CD4-positive, alpha-beta memory T cell (primary cell): ENCODE measurements at regions not wholly inside any gene's neighbourhood (a gene's known extent, or its start where the extent isn't known, plus 50 kb on each side); places are given as distances from the start of the nearest gene placed in this dataset.

Source experiments
- CTCF ChIA-PET: fragments of 350-600 bp; sonication (Branson Sonifier 250); formaldehyde crosslinking; loops from one replicate; lab custom pipeline; 2021; ENCODE audit warnings: inconsistent platforms; ENCODE audit not compliant: partially characterized antibody; lab: Charles Lee
- POLR2A ChIA-PET: fragments of 350-600 bp; sonication (Branson Sonifier 250); formaldehyde crosslinking; loops from one replicate; lab custom pipeline; 2021; ENCODE audit not compliant: partially characterized antibody; lab: Charles Lee
- DNase-seq, 5 donors: peaks; one replicate each; pipeline versions ENCODE4 v3.0.0 to v3.0.0-alpha.2; 2020 to 2022; ENCODE audit warnings: mixed read lengths in 1 of 5
- H3K27ac ChIP-seq: one replicate; pipeline ENCODE4 v1.7.0; 2013; ENCODE audit warnings: low read depth, low read length
- H3K27me3 ChIP-seq: 2 replicates; pipeline ENCODE4 v1.7.0; 2013; ENCODE audit warnings: mild to moderate bottlenecking, low read length, moderate library complexity; ENCODE audit not compliant: insufficient read depth
- H3K36me3 ChIP-seq: 2 replicates; pipeline ENCODE4 v1.7.0; 2013; ENCODE audit warnings: mild to moderate bottlenecking, low read length, moderate library complexity; ENCODE audit not compliant: insufficient read depth
- H3K4me1 ChIP-seq: 2 replicates; pipeline ENCODE4 v1.7.0; 2013; ENCODE audit warnings: mild to moderate bottlenecking, low read length, moderate library complexity; ENCODE audit not compliant: insufficient read depth
- H3K4me3 ChIP-seq, 2 donors: one replicate each; pipeline ENCODE4 v1.7.0; 2013; ENCODE audit warnings: low read length in 2 of 2, mild to moderate bottlenecking in 1 of 2
- H3K9me3 ChIP-seq, 2 donors: one replicate each; pipeline ENCODE4 v1.7.0; 2013; ENCODE audit warnings: low read length in 2 of 2, control low read depth in 1 of 2; ENCODE audit not compliant: control insufficient read depth in 1 of 2
- H3K27ac Mint-ChIP-seq, 7 donors: one replicate each; pipeline ENCODE4 v1.8.0; 2020 to 2021; ENCODE audit warnings: mixed read lengths in 7 of 7, mild to moderate bottlenecking in 6 of 7, inconsistent platforms in 3 of 7, moderate library complexity in 3 of 7
- H3K27me3 Mint-ChIP-seq, 2 donors: one replicate each; pipeline ENCODE4 v1.8.0; 2020 to 2021; ENCODE audit warnings: mixed read lengths in 2 of 2
- H3K36me3 Mint-ChIP-seq, 2 donors: one replicate each; pipeline ENCODE4 v1.8.0; 2020 to 2021; ENCODE audit warnings: mixed read lengths in 2 of 2, inconsistent platforms in 1 of 2, mild to moderate bottlenecking in 1 of 2
- H3K4me1 Mint-ChIP-seq, 4 donors: one replicate each; pipeline ENCODE4 v1.8.0; 2020 to 2021; ENCODE audit warnings: mixed read lengths in 4 of 4, mild to moderate bottlenecking in 1 of 4
- H3K4me3 Mint-ChIP-seq, 8 donors: one replicate each; pipeline ENCODE4 v1.8.0; 2020 to 2021; ENCODE audit warnings: mixed read lengths in 8 of 8, mild to moderate bottlenecking in 7 of 8, moderate library complexity in 6 of 8, inconsistent platforms in 3 of 8
- H3K9me3 Mint-ChIP-seq, 8 donors: one replicate each; pipeline ENCODE4 v1.8.0; 2020 to 2021; ENCODE audit warnings: mixed read lengths in 8 of 8, mild to moderate bottlenecking in 5 of 8, inconsistent platforms in 3 of 8, moderate library complexity in 1 of 8
- intact Hi-C: fragments of 100-400 bp; cut with micrococcal nuclease; formaldehyde crosslinking; loops from one replicate; pipeline ENCODE4 v1.15.1; 2023

DNA sequence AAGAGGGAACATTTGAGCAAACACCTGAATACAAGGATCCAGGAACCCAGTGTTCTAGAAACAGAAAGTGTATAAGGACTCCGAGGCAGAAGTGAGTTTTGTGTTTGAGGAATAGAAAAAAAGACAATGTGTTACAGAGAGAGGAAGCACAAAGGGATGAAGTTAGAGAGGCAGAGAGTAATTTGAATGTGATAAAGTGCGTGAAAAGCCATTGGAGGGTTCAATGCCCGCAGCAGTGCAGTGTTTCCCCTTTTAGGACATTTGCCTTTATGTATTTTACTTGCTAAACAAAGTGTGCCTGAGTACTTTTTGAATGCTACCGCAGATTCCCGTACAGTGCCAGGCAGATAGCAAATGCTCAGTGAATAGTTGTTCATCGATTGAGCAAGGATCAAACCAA is 508.5 kb downstream of the RAB38 start:
- POLR2A ChIA-PET, result no interaction called here
- Histone ChIP-seq H3K27ac (no peak overlapping the region), H3K4me1 (no peaks in the 10 kb centered on the region), H3K4me3 (no peak overlapping the region), H3K36me3 (no peaks in the 10 kb centered on the region), H3K9me3 (no peaks in the 10 kb centered on the region), H3K27me3 (no peaks in the 10 kb centered on the region)
- Mint-ChIP-seq H3K27me3 (no peaks in the 10 kb centered on the region), H3K4me1 (no peaks in the 10 kb centered on the region), H3K9me3 (peaks cover 0 to 2% (median 0%) of the 10 kb centered on the region in 8 donors), H3K27ac (no peak overlapping the region), H3K4me3 (no peak overlapping the region), H3K36me3 (no peaks in the 10 kb centered on the region)
- no peak for DNase-seq
- CTCF ChIA-PET, result no interaction called here
- intact Hi-C loops, result no loop called here

DNA sequence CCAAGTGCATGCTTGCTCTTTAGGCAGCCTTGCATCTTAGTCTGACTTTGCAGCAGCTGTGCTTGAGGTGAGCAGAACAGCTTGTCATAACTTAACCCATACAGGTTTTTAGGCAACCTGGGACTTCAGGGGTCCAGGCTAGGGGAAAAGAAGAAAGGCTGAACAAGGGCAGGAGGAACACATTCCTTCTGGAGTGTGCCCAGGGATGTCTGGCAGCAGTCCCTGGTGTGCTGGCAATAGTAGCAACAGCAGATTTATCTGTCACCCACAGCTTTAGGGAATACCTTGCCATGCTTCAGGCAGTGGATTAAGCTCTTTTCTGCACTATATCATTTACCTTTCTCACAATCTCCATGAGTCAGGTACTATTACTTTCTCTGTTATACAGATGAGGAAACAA is 513.0 kb downstream of the RAB38 start:
- H3K4me1 Mint-ChIP-seq, result no peaks in the 10 kb centered on the region
- no peak for DNase-seq
- ChIA-PET CTCF (no interaction called here), POLR2A (no interaction called here)
- peaks cover 0 to 2% (median 0%) of the 10 kb centered on the region in 8 donors for H3K9me3 Mint-ChIP-seq
- H3K9me3 ChIP-seq, result no peaks in the 10 kb centered on the region
- H3K27ac Mint-ChIP-seq, result no peak overlapping the region
- no peaks in the 10 kb centered on the region for H3K36me3 ChIP-seq
- no peak overlapping the region for H3K27ac ChIP-seq
- H3K27me3 ChIP-seq, result no peaks in the 10 kb centered on the region
- intact Hi-C loops, result no loop called here
- H3K27me3 Mint-ChIP-seq, result no peaks in the 10 kb centered on the region
- no peaks in the 10 kb centered on the region for H3K4me1 ChIP-seq
- no peaks in the 10 kb centered on the region for H3K36me3 Mint-ChIP-seq
- no peak overlapping the region for H3K4me3 Mint-ChIP-seq
- no peak overlapping the region for H3K4me3 ChIP-seq

DNA sequence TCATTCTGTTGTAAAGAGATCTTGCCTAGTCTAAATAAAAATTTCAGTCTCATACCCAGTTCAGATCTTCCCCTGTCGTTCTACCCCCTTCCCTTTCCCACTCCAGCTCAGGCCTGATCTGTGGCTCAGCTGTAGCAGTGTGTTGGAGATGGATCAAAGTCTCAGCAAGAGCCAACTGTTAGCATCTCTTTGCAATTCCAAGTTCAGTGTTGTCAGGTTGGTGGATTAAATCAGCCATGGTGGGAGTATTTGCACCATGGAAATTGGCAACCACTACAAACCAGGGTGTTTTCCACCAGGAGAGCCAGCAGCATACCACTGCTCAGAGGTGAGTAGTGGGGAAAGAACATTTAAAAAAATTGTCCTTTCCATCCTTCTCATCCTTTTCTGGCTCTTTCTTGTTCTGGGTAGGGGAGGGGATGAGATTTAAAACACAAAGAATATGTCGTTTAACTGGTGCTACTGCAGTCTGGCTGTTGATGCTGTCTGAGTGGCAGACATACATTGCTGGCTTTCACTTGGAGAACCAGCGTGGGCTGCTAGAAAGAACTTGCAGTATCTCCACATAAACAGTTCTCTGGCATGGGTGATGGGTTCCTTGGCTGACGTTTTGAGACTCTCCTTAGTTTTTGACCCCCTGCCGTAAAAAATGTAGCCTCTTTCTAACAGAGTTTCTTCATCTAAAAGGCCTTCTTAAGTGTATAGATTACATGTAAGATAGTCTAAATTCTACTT is 514.1 kb downstream of the RAB38 start:
- no peak overlapping the region for H3K27ac Mint-ChIP-seq
- intact Hi-C loops, result no loop called here
- H3K4me1 ChIP-seq, result no peaks in the 10 kb centered on the region

DNA sequence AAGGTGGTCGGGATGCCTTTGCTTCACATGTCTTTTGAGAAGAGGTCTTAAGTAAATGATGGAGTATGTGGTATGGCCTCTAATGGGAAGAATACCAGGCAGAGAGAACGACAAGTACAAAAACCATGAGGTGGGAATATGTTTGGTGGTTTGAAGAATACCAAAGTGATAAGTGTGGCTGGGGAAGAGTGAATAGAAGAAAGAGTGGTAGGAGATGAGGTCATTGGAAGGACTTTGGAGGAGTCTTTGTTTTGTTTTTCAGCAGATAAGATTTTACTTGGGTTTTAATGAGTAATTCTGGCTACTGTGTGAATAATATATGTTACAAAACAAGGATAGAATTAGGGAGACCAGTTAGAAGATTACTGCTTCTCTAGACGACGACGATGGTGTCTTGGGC is 515.4 kb downstream of the RAB38 start:
- Histone ChIP-seq H3K4me3 (no peak overlapping the region), H3K27me3 (no peaks in the 10 kb centered on the region), H3K9me3 (no peaks in the 10 kb centered on the region), H3K27ac (no peak overlapping the region), H3K4me1 (no peaks in the 10 kb centered on the region), H3K36me3 (no peaks in the 10 kb centered on the region)
- ChIA-PET POLR2A (no interaction called here), CTCF (no interaction called here)
- H3K27ac Mint-ChIP-seq, result no peak overlapping the region
- H3K4me1 Mint-ChIP-seq, result no peaks in the 10 kb centered on the region
- no peak for DNase-seq
- intact Hi-C loops, result no loop called here
- H3K27me3 Mint-ChIP-seq, result no peaks in the 10 kb centered on the region
- peaks cover 0 to 6% (median 3%) of the 10 kb centered on the region in 8 donors for H3K9me3 Mint-ChIP-seq
- no peaks in the 10 kb centered on the region for H3K36me3 Mint-ChIP-seq
- no peak overlapping the region for H3K4me3 Mint-ChIP-seq

More for the DNA sequence above, 514.1 kb downstream of the RAB38 start:
- Mint-ChIP-seq H3K9me3 (peaks cover 0 to 4% (median 0%) of the 10 kb centered on the region in 8 donors), H3K27me3 (no peaks in the 10 kb centered on the region), H3K4me3 (no peak overlapping the region), H3K36me3 (no peaks in the 10 kb centered on the region), H3K4me1 (no peaks in the 10 kb centered on the region)
- no peak overlapping the region for H3K27ac ChIP-seq
- POLR2A ChIA-PET, result no interaction called here
- no peak overlapping the region for H3K4me3 ChIP-seq
- no peak for DNase-seq
- H3K9me3 ChIP-seq, result no peaks in the 10 kb centered on the region
- no peaks in the 10 kb centered on the region for H3K36me3 ChIP-seq
- CTCF ChIA-PET, result no interaction called here
- H3K27me3 ChIP-seq, result no peaks in the 10 kb centered on the region

DNA sequence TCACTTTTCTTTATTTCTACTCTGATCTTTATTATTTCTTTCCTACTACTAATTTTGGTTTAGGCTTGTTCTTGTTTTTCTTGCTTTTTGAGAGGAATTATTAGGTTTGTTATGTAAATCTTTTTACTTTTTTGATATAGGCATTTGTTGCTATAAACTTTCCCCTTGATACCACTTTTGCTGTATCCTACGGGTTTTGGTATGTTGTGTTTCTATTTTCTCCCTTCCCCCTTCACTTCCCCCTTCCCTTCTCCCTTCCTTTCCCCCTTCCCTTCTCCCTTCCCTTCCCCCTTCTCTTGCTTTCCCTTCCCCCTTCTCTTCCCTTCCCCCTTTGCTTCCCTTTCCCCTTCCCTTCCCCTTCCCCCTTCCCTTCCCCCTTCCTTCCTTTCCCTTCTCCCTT is 529.6 kb downstream of the RAB38 start:
- Mint-ChIP-seq H3K36me3 (no peaks in the 10 kb centered on the region), H3K4me3 (no peak overlapping the region), H3K27ac (no peak overlapping the region), H3K4me1 (no peaks in the 10 kb centered on the region), H3K27me3 (no peaks in the 10 kb centered on the region), H3K9me3 (peaks cover 0 to 9% (median 3%) of the 10 kb centered on the region in 8 donors)
- POLR2A ChIA-PET, result no interaction called here
- no peaks in the 10 kb centered on the region for H3K27me3 ChIP-seq
- CTCF ChIA-PET, result no interaction called here
- no peak overlapping the region for H3K27ac ChIP-seq
- no peaks in the 10 kb centered on the region for H3K4me1 ChIP-seq
- intact Hi-C loops, result no loop called here
- no peaks in the 10 kb centered on the region for H3K9me3 ChIP-seq
- no peak overlapping the region for H3K4me3 ChIP-seq
- H3K36me3 ChIP-seq, result no peaks in the 10 kb centered on the region
- DNase-seq, result no peak

DNA sequence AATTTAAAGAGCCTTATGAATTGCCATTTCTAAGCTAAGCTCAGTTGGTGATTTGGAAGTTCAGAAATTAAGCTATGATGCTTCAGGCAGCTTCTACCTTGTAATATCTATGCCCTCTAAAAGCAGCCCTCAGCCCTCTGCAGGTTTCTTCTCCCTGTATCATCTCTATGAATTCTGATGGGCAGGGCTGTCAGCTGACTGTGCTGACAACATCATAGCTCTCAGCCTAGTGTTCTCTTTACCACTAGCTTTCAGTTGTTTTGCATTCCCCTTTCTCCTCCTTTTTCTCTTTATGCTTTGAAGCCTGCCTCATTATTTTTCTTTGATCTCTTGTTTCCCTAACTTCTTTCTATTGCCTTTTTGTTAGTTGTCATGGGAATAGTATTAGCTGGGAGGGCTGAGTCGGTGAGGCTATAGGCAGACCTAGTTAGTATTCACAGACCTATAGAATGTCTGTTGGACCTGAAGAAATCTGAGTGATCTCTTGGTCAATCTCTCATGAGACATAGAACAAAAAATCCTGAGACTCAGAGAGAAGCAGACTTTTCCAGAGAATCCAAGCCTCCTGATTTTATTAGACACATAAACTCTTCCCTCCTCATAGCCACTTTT is 535.4 kb downstream of the RAB38 start:
- no peak overlapping the region for H3K27ac Mint-ChIP-seq
- intact Hi-C loops, result no loop called here
- peaks cover 0 to 6% (median 3%) of the 10 kb centered on the region in 8 donors for H3K9me3 Mint-ChIP-seq
- H3K27me3 Mint-ChIP-seq, result no peaks in the 10 kb centered on the region
- Histone ChIP-seq H3K27me3 (no peaks in the 10 kb centered on the region), H3K36me3 (no peaks in the 10 kb centered on the region), H3K9me3 (no peaks in the 10 kb centered on the region), H3K27ac (no peak overlapping the region), H3K4me3 (no peak overlapping the region), H3K4me1 (no peaks in the 10 kb centered on the region)
- POLR2A ChIA-PET, result no interaction called here
- H3K4me3 Mint-ChIP-seq, result no peak overlapping the region
- CTCF ChIA-PET, result no interaction called here
- no peak for DNase-seq
- no peaks in the 10 kb centered on the region for H3K4me1 Mint-ChIP-seq
- H3K36me3 Mint-ChIP-seq, result no peaks in the 10 kb centered on the region

DNA sequence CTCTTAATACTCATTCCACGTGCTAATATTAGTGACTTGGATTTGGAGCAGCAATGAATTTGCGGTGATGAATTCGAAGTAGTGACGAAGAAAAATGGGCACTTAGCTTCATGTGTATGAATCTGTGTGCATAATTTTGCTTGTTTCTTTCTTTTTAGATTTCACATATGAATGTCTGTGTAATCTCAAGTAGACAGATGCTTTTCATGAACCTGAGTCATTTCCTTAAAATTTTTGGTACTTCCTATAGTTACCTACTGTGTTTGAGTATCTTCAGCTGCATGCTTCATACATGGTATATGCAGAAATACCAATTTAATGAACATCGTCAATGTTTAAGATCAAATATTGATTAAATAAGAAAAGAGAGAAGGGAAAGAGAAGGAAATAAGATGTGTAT is 540.2 kb downstream of the RAB38 start:
- intact Hi-C loops, result no loop called here
- no peaks in the 10 kb centered on the region for H3K27me3 Mint-ChIP-seq
- H3K4me3 Mint-ChIP-seq, result no peak overlapping the region
- no peak for DNase-seq
- Histone ChIP-seq H3K9me3 (no peaks in the 10 kb centered on the region), H3K36me3 (no peaks in the 10 kb centered on the region), H3K27me3 (no peaks in the 10 kb centered on the region), H3K27ac (no peak overlapping the region), H3K4me1 (no peaks in the 10 kb centered on the region), H3K4me3 (no peak overlapping the region)
- H3K36me3 Mint-ChIP-seq, result no peaks in the 10 kb centered on the region
- ChIA-PET POLR2A (no interaction called here), CTCF (no interaction called here)
- no peak overlapping the region for H3K27ac Mint-ChIP-seq
- no peaks in the 10 kb centered on the region for H3K4me1 Mint-ChIP-seq
- H3K9me3 Mint-ChIP-seq, result peaks cover 0 to 7% (median 2%) of the 10 kb centered on the region in 8 donors
